Mucosa of descending colon (tissue), 3 donors: ENCODE measurements at regions not wholly inside any gene's neighbourhood (a gene's known extent, or its start where the extent isn't known, plus 50 kb on each side); places are given as distances from the start of the nearest gene placed in this dataset.

Source experiments
- ATAC-seq: fragments of 200-7000 bp; cut with Tn5 transposase; one replicate; pipeline ENCODE4 v1.9.1; 2020; ENCODE audit warnings: mild to moderate bottlenecking, moderate library complexity
- DNase-seq, 3 donors: peaks; one replicate each; pipeline ENCODE4 v3.0.0-alpha.2; 2020
- H3K36me3 ChIP-seq: fragments of 200-600 bp; one replicate; pipeline ENCODE4 v1.8.0; 2021; ENCODE audit warnings: low read depth, mild to moderate bottlenecking
- H3K4me1 ChIP-seq: fragments of 200-600 bp; one replicate; pipeline ENCODE4 v1.8.0; 2021; ENCODE audit warnings: low read depth, mild to moderate bottlenecking
- H3K4me3 ChIP-seq: fragments of 200-600 bp; one replicate; pipeline ENCODE4 v1.8.0; 2021; ENCODE audit warnings: mild to moderate bottlenecking
- H3K9me3 ChIP-seq: fragments of 200-600 bp; one replicate; pipeline ENCODE4 v1.8.0; 2021; ENCODE audit warnings: mild to moderate bottlenecking
- CTCF ChIP-seq: fragments of 200-600 bp; IDR thresholded peaks from one replicate; pipeline ENCODE4 v1.8.0; 2022; ENCODE audit warnings: antibody characterized with exemption, mild to moderate bottlenecking
- intact Hi-C, 2 donors: fragments of 100-400 bp; cut with DNase I in 1 of 2; cut with micrococcal nuclease in 1 of 2; formaldehyde crosslinking; loops; one replicate each; pipeline versions ENCODE4 v1.11.0 to v1.11.1; 2022; cut with DNase I, micrococcal nuclease
- donor health status: DM: no; HTN: no; CAD: no; lungs with moderate emphysema.
- donor health status: DM: no; HTN: no; CAD: no.
- donor health status: DM: no; HTN: yes; CAD: no.

DNA sequence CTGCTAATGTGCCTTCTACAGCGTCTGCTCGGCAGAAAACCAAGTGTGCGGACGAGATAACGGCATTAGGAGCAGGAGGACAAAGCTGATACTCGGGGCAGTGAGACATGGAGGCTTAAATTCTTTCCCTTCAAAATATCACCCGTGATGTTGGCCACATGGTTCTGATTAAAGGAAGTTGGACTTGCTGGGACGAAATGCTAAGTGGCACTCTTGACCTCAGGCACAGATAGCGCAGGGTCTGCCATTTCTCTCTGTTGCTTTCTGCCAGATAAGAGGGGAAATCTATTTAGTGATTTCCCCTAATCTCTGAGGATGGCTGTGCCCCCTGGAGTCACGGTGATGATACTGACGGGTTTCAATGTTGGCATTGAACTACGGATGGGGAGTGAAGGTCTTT, 509.6 kb upstream of the EEF2KMT start:
- no peak overlapping the region for H3K4me3 ChIP-seq
- no peak for TF ChIP-seq CTCF
- H3K4me1 ChIP-seq = no peaks in the 10 kb centered on the region
- no peaks in the 10 kb centered on the region for H3K9me3 ChIP-seq
- no peaks in the 10 kb centered on the region for H3K36me3 ChIP-seq
- intact Hi-C loops = no loop called here
- ATAC-seq (no peak), DNase-seq (no peak)

GRCh38 chr16:5605404-5605803, 507.8 kb upstream of the EEF2KMT start:
- H3K4me3 ChIP-seq = no peak overlapping the region
- no peaks in the 10 kb centered on the region for H3K9me3 ChIP-seq
- intact Hi-C loops = no loop called here
- no peaks in the 10 kb centered on the region for H3K36me3 ChIP-seq
- ATAC-seq = no peak
- H3K4me1 ChIP-seq = no peaks in the 10 kb centered on the region
- no peak for DNase-seq
- no peak for TF ChIP-seq CTCF

DNA sequence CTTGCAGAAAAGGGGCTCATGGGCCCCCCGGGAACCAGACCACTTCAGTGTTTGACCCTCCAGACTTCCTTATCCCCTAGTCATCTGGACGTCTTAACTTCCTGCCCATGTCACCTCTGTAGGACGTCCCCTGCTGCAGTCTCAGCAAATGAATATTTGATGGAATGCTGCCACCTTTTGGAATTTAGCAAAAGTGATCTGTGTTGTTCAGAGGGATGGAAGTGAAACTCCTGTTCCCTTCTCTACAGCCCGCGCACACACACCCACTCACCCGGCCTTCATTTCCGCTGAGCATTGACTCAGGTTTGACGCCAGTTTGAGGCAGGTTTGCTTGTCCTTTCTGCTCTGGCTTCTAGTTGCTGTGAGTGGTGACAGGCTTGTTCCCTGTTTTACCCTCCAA, 507.2 kb upstream of the EEF2KMT start:
- Histone ChIP-seq H3K4me1 (no peaks in the 10 kb centered on the region), H3K36me3 (no peaks in the 10 kb centered on the region), H3K9me3 (no peaks in the 10 kb centered on the region), H3K4me3 (no peak overlapping the region)
- no peak for TF ChIP-seq CTCF
- peak; percentile 80 for ATAC-seq
- intact Hi-C loops = no loop called here
- peak in 1 of 3 donors; percentile 13 for DNase-seq

- intact Hi-C loops = no loop called here
- DNase-seq (no peak), ATAC-seq (no peak)
- Histone ChIP-seq H3K4me3 (no peak overlapping the region), H3K4me1 (no peaks in the 10 kb centered on the region), H3K9me3 (no peaks in the 10 kb centered on the region), H3K36me3 (no peaks in the 10 kb centered on the region)
- no peak for TF ChIP-seq CTCF
Observed at GRCh38 chr16:5603836-5604235, 506.2 kb upstream of the EEF2KMT start.

DNA sequence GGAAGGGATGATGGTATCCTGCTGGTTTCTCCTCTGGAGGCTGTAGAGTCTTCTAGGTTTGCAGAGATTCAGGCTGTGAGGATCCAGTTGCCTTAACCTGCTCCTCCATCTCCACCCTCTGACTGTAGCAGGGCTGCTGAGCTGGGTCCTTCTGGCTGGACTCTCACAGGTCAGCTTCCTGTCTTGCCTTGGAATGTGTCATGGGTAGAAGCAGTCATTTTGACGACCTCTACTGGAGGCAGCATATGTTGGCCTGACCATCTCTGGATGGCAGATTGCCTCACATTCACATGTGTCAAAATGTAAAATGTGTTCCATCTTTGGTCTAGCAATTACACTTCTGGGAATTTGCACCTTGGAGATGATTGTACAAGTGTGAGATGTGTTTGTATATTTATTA, 504.4 kb upstream of the EEF2KMT start:
- TF ChIP-seq CTCF = no peak
- intact Hi-C loops = no loop called here

GRCh38 chr16:5598793-5599192, 501.2 kb upstream of the EEF2KMT start:
- no peak for TF ChIP-seq CTCF
- intact Hi-C loops = no loop called here
- H3K4me3 ChIP-seq = no peak overlapping the region
- no peaks in the 10 kb centered on the region for H3K9me3 ChIP-seq
- H3K36me3 ChIP-seq = no peaks in the 10 kb centered on the region
- no peaks in the 10 kb centered on the region for H3K4me1 ChIP-seq
- DNase-seq (no peak), ATAC-seq (no peak)

More for the DNA sequence above, 504.4 kb upstream of the EEF2KMT start:
- no peak for DNase-seq
- Histone ChIP-seq H3K4me3 (no peak overlapping the region), H3K36me3 (no peaks in the 10 kb centered on the region), H3K9me3 (no peaks in the 10 kb centered on the region), H3K4me1 (no peaks in the 10 kb centered on the region)
- ATAC-seq = no peak
